ENCODE measurements at regions not wholly inside any gene's neighbourhood (a gene's known extent, or its start where the extent isn't known, plus 50 kb on each side); places are given as distances from the start of the nearest gene placed in this dataset.

- Histone ChIP-seq H3K4me1 (ENCODE audit: control insufficient read depth in 1 of 2, insufficient read depth in 2 of 2, low read depth in 1 of 2, low read length in 1 of 2) (no peaks in the 10 kb centered on the region), H3K4me3 (ENCODE audit: low read depth in 2 of 2, low read length in 1 of 2) (no peak overlapping the region), H3F3A (replicated peaks; ENCODE audit: insufficient read depth) (peaks cover 3% of the 10 kb centered on the region), H3K27ac (ENCODE audit: low read depth in 2 of 2, low read length in 1 of 2) (no peak overlapping the region), H3K9me2 (no peaks in the 10 kb centered on the region), H4K20me1 (ENCODE audit: insufficient read depth) (no peaks in the 10 kb centered on the region), H3K36me3 (replicated peaks in 1 of 2; ENCODE audit: control insufficient read depth in 1 of 2, insufficient read depth in 2 of 2, low read length in 1 of 2) (no peaks in the 10 kb centered on the region), H3K9me3 (0 out of 2 replicates have a peak, but pooled peaks cover 6% of the 10 kb centered on the region), H3K27me3 (ENCODE audit: insufficient read depth) (no peaks in the 10 kb centered on the region), H3K9ac (no peak overlapping the region), H2AFZ (ENCODE audit: low read depth) (no peak overlapping the region), H3K4me2 (no peak overlapping the region), H3K79me2 (ENCODE audit: insufficient read depth) (no peaks in the 10 kb centered on the region)
- ChIA-PET POLR2A (no interaction called here), CTCF (no interaction called here)
- no peak for DNase-seq
- whole genome bisulfite sequencing (ENCODE audit: low lambda C conversion rate): 97% methylated on average over 2 of the region's 2 CpGs
- no peak for TF ChIP-seq PBX3 (IDR thresholded peaks at IDR 0.05)
- no peak for TF ChIP-seq MEF2A (IDR thresholded peaks at IDR 0.05; ENCODE audit: borderline replicate concordance, low read depth)
- no peak for TF ChIP-seq SIN3A (IDR thresholded peaks at IDR 0.05; ENCODE audit: borderline replicate concordance, low read depth, low read length)
- TF ChIP-seq ZBTB33 (IDR thresholded peaks at IDR 0.05; ENCODE audit: borderline replicate concordance, low read depth): no peak
- no peak for TF ChIP-seq YY1 (IDR thresholded peaks at IDR 0.05; ENCODE audit: low read depth)
- TF ChIP-seq FOSL2 (IDR thresholded peaks at IDR 0.05; ENCODE audit: borderline replicate concordance, low read depth): no peak
- TF ChIP-seq TEAD4 (IDR thresholded peaks at IDR 0.05; ENCODE audit: borderline replicate concordance, insufficient read depth): no peak
- no peak for TF ChIP-seq MAX (IDR thresholded peaks at IDR 0.05; ENCODE audit: low read depth)
- TF ChIP-seq RAD21 (IDR thresholded peaks at IDR 0.05; ENCODE audit: low read length): no peak
- TF ChIP-seq MXI1 (IDR thresholded peaks at IDR 0.05; ENCODE audit: low read depth, low read length): no peak
- TF ChIP-seq SMC3 (IDR thresholded peaks at IDR 0.05; ENCODE audit: low read depth, low read length): no peak
- no peak for TF ChIP-seq FOXJ3 (CRISPR knock-in tag; IDR thresholded peaks at IDR 0.05)
- no peak for TF ChIP-seq EZH2phosphoT487 (IDR thresholded peaks at IDR 0.05; ENCODE audit: borderline replicate concordance, low read depth)
- no peak for TF ChIP-seq TCF12 (IDR thresholded peaks at IDR 0.05)
- TF ChIP-seq USF1 (IDR thresholded peaks at IDR 0.05; ENCODE audit: borderline replicate concordance, low read depth): no peak
- no peak for TF ChIP-seq ELF1 (IDR thresholded peaks at IDR 0.05)
- no peak for TF ChIP-seq NFIC (IDR thresholded peaks at IDR 0.05; ENCODE audit: borderline replicate concordance)
- TF ChIP-seq RCOR1 (IDR thresholded peaks at IDR 0.05; ENCODE audit: low read length): no peak
- TF ChIP-seq REST (IDR thresholded peaks at IDR 0.05; ENCODE audit: low read depth, low read length): no peak
Measured at GRCh38 chr12:78695749-78696148, 168.8 kb upstream of the SYT1 start.
